A172 (cell line): ENCODE measurements at regions not wholly inside any gene's neighbourhood (a gene's known extent, or its start where the extent isn't known, plus 50 kb on each side); places are given as distances from the start of the nearest gene placed in this dataset.
"Not testable (repeated sequence)": the region's sequence is repeated elsewhere in the genome, so short reads cannot be mapped to it uniquely, and the experiment has no call there.

Experiments used
- DNase-seq: peaks from one replicate; pipeline ENCODE4 v3.0.0-alpha.2; 2015; ENCODE audit warnings: low spot score

GRCh38 chr18:77329651-77330050 lies 80.0 kb downstream of the GALR1 start:
- no peak for DNase-seq

- DNase-seq = no peak
Observed at GRCh38 chr18:77334876-77335275, 85.2 kb downstream of the GALR1 start.

GRCh38 chr18:77337604-77338003 lies 88.0 kb downstream of the GALR1 start:
- DNase-seq = no peak

- DNase-seq = no peak
Observed at GRCh38 chr18:77339093-77339492, 89.4 kb downstream of the GALR1 start.

GRCh38 chr18:77339623-77340022 lies 90.0 kb downstream of the GALR1 start:
- DNase-seq = no peak

GRCh38 chr18:77340815-77341214 lies 91.2 kb downstream of the GALR1 start:
- DNase-seq = no peak

GRCh38 chr18:77341527-77342325 lies 92.1 kb downstream of the GALR1 start:
- no peak for DNase-seq

- DNase-seq = no peak
Observed at GRCh38 chr18:77342736-77343135, 93.1 kb downstream of the GALR1 start.

GRCh38 chr18:77343846-77344510 lies 94.3 kb downstream of the GALR1 start:
- no peak for DNase-seq

- DNase-seq = no peak
Observed at GRCh38 chr18:77344786-77345500, 95.3 kb downstream of the GALR1 start.

GRCh38 chr18:77346208-77346810 lies 96.7 kb downstream of the GALR1 start:
- peak; percentile 27 for DNase-seq

GRCh38 chr18:77353349-77353748 lies 103.7 kb downstream of the GALR1 start:
- DNase-seq = not testable (repeated sequence)

GRCh38 chr18:77359561-77360314 lies 110.1 kb downstream of the GALR1 start:
- DNase-seq = no peak

- DNase-seq = no peak
Observed at GRCh38 chr18:77360315-77361190, 110.9 kb downstream of the GALR1 start.

GRCh38 chr18:77361382-77361781 lies 111.7 kb downstream of the GALR1 start:
- no peak for DNase-seq

- DNase-seq = no peak
Observed at GRCh38 chr18:77365667-77366066, 116.0 kb downstream of the GALR1 start.

- DNase-seq = no peak
Observed at GRCh38 chr18:77366067-77366719, 116.5 kb downstream of the GALR1 start.

- DNase-seq = peak; percentile 37
Observed at GRCh38 chr18:77366720-77367641, 117.3 kb downstream of the GALR1 start.

- DNase-seq = no peak
Observed at GRCh38 chr18:77369644-77370043, 120.0 kb downstream of the GALR1 start.
